H9 (cell line): ENCODE measurements at regions not wholly inside any gene's neighbourhood (a gene's known extent, or its start where the extent isn't known, plus 50 kb on each side); places are given as distances from the start of the nearest gene placed in this dataset.

Source experiments
- DNase-seq: peaks from one replicate; pipeline ENCODE4 v3.0.0-alpha.2; 2017
- H2AFZ ChIP-seq: one replicate; pipeline ENCODE4 v1.6.1; 2013; ENCODE audit warnings: mild to moderate bottlenecking, low read length, control low read depth, moderate library complexity
- H2AK5ac ChIP-seq: 2 replicates; pipeline ENCODE4 v1.6.1; 2013; ENCODE audit warnings: low read length, control low read depth, mixed read lengths; ENCODE audit not compliant: insufficient read length
- H2BK120ac ChIP-seq: one replicate; pipeline ENCODE4 v1.6.1; 2013; ENCODE audit warnings: low read depth, mild to moderate bottlenecking, low read length, control low read depth, inconsistent platforms; ENCODE audit not compliant: poor library complexity, severe bottlenecking
- H2BK12ac ChIP-seq: 2 replicates; pipeline ENCODE4 v1.6.1; 2013; ENCODE audit warnings: low read length, control low read depth, mixed read lengths, low read depth; ENCODE audit not compliant: insufficient read length
- H2BK15ac ChIP-seq: 2 replicates; pipeline ENCODE4 v1.6.1; 2013; ENCODE audit warnings: low read depth, low read length, control low read depth
- H2BK20ac ChIP-seq: one replicate; pipeline ENCODE4 v1.6.1; 2013; ENCODE audit warnings: low read depth, mild to moderate bottlenecking, low read length, control low read depth, inconsistent platforms; ENCODE audit not compliant: poor library complexity, severe bottlenecking
- H2BK5ac ChIP-seq: 2 replicates; pipeline ENCODE4 v1.6.1; 2013; ENCODE audit warnings: low read length, control low read depth, mixed read lengths; ENCODE audit not compliant: insufficient read length
- H3K14ac ChIP-seq: 2 replicates; pipeline ENCODE4 v1.6.1; 2013; ENCODE audit warnings: low read length, control low read depth; ENCODE audit not compliant: insufficient read depth
- H3K18ac ChIP-seq: 2 replicates; pipeline ENCODE4 v1.6.1; 2013; ENCODE audit warnings: low read depth, mild to moderate bottlenecking, mixed read lengths, low read length, control low read depth; ENCODE audit not compliant: insufficient read length
- H3K23ac ChIP-seq: 2 replicates; pipeline ENCODE4 v1.6.1; 2013; ENCODE audit warnings: low read length, control low read depth, mixed read lengths, low read depth; ENCODE audit not compliant: insufficient read length
- H3K23me2 ChIP-seq: 2 replicates; pipeline ENCODE4 v1.6.1; 2013; ENCODE audit warnings: low read depth, mild to moderate bottlenecking, mixed read lengths, low read length, control low read depth; ENCODE audit not compliant: insufficient read length, poor library complexity, severe bottlenecking
- H3K27ac ChIP-seq: 2 replicates; pipeline ENCODE4 v1.5.1; 2013; ENCODE audit warnings: low read length, control low read depth, mixed read lengths, low read depth; ENCODE audit not compliant: insufficient read length
- H3K27me3 ChIP-seq: 2 replicates; pipeline ENCODE4 v1.6.1; 2013; ENCODE audit warnings: low read length, control low read depth, inconsistent platforms; ENCODE audit not compliant: insufficient read depth
- H3K4ac ChIP-seq: 2 replicates; pipeline ENCODE4 v1.6.1; 2013; ENCODE audit warnings: low read depth, mild to moderate bottlenecking, control low read depth, inconsistent platforms, low read length, moderate library complexity
- H3K4me1 ChIP-seq: 2 replicates; pipeline ENCODE4 v1.6.1; 2013; ENCODE audit warnings: low read length, control low read depth, inconsistent platforms; ENCODE audit not compliant: insufficient read depth
- H3K4me2 ChIP-seq: 2 replicates; pipeline ENCODE4 v1.6.1; 2013; ENCODE audit warnings: low read length, control low read depth, mixed read lengths; ENCODE audit not compliant: insufficient read length, insufficient read depth
- H3K56ac ChIP-seq: 2 replicates; pipeline ENCODE4 v1.6.1; 2013; ENCODE audit warnings: low read depth, mild to moderate bottlenecking, mixed read lengths, low read length, control low read depth; ENCODE audit not compliant: insufficient read length
- H3K79me1 ChIP-seq: 2 replicates; pipeline ENCODE4 v1.6.1; 2013; ENCODE audit warnings: low read depth, mild to moderate bottlenecking, moderate library complexity, low read length, control low read depth, inconsistent platforms; ENCODE audit not compliant: insufficient read depth, poor library complexity, severe bottlenecking
- H3K79me2 ChIP-seq: 2 replicates; pipeline ENCODE4 v1.6.1; 2013; ENCODE audit warnings: low read length, control low read depth, inconsistent platforms; ENCODE audit not compliant: insufficient read depth
- H3K9ac ChIP-seq: 2 replicates; pipeline ENCODE4 v1.6.1; 2013; ENCODE audit warnings: low read length, control low read depth, mixed read lengths; ENCODE audit not compliant: insufficient read length; ENCODE audit errors: extremely low read depth
- H3K9me3 ChIP-seq: one replicate; pipeline ENCODE4 v1.6.1; 2013; ENCODE audit warnings: low read depth, low read length, inconsistent platforms; ENCODE audit not compliant: control insufficient read depth
- H3T11ph ChIP-seq: one replicate; pipeline ENCODE4 v1.6.1; 2013; ENCODE audit warnings: mild to moderate bottlenecking, low read length, control low read depth, inconsistent platforms
- H4K20me1 ChIP-seq: one replicate; pipeline ENCODE4 v1.6.1; 2013; ENCODE audit not compliant: control insufficient read depth, insufficient read length, insufficient read depth
- H4K5ac ChIP-seq: 2 replicates; pipeline ENCODE4 v1.6.1; 2013; ENCODE audit warnings: low read depth, mild to moderate bottlenecking, mixed read lengths, low read length, control low read depth; ENCODE audit not compliant: insufficient read length
- H4K8ac ChIP-seq: replicated peaks from 2 replicates; pipeline ENCODE4 v1.6.1; 2013; ENCODE audit warnings: low read length, control low read depth, mixed read lengths, low read depth; ENCODE audit not compliant: insufficient read length
- H4K91ac ChIP-seq: 2 replicates; pipeline ENCODE4 v1.6.1; 2013; ENCODE audit warnings: low read depth, mild to moderate bottlenecking, moderate library complexity, mixed read lengths, low read length, control low read depth; ENCODE audit not compliant: insufficient read length
- H3K27ac Mint-ChIP-seq, 3 experiments: 2 replicates in 2 of 3; 3 replicates in 1 of 3; pipeline ENCODE4 v1.8.0; 2020 to 2021; ENCODE audit warnings: mixed read lengths in 3 of 3, mild to moderate bottlenecking in 1 of 3, moderate library complexity in 1 of 3
- H3K27me3 Mint-ChIP-seq: 2 replicates; pipeline ENCODE4 v1.8.0; 2021; ENCODE audit warnings: low read depth, mild to moderate bottlenecking, moderate library complexity, mixed read lengths
- H3K36me3 Mint-ChIP-seq, 3 experiments: 2 replicates in 2 of 3; 3 replicates in 1 of 3; pipeline ENCODE4 v1.8.0; 2020 to 2021; ENCODE audit warnings: low read depth in 3 of 3, mixed read lengths in 3 of 3; ENCODE audit not compliant: insufficient read depth in 1 of 3
- H3K4me1 Mint-ChIP-seq, 2 experiments: 2 replicates each; pipeline ENCODE4 v1.8.0; 2020; ENCODE audit warnings: mixed read lengths in 2 of 2
- H3K4me3 Mint-ChIP-seq, 2 experiments: 2 replicates in 1 of 2; 3 replicates in 1 of 2; pipeline ENCODE4 v1.8.0; 2020 to 2021; ENCODE audit warnings: mild to moderate bottlenecking in 2 of 2, mixed read lengths in 2 of 2, moderate library complexity in 1 of 2
- H3K9me3 Mint-ChIP-seq, 2 experiments: 2 replicates in 1 of 2; 3 replicates in 1 of 2; pipeline ENCODE4 v1.8.0; 2020; ENCODE audit warnings: mild to moderate bottlenecking in 2 of 2, mixed read lengths in 2 of 2, moderate library complexity in 1 of 2
- TF ChIP-seq, protein P1 (sequence below): fragments of 200-600 bp; sonication (generic); conservative IDR thresholded peaks from 3 replicates; pipeline ENCODE4 v1.8.0; 2021; ENCODE audit warnings: antibody characterized with exemption, mild to moderate bottlenecking

DNA sequence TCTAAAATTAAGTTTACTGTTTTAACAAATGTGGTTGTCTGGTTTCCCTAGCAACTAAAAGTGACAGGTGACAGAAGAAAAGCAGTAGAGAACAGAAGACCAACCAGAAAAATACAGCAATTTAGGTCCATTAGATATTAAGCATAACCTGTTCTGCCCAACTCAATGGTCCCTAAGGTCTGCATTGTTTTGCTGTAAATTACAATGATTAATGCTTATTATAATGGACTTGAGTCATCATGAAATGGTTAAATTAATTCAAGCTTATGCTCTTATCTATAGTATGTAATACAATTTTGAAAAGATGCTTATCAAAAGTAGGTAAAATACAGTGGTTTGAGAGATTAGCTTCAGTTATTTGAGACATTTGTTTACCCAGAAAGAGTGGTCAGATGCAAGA lies 378.0 kb downstream of the GRB14 start:
- no peak overlapping the region for H3K4ac ChIP-seq
- H2AK5ac ChIP-seq = no peak overlapping the region
- no peak overlapping the region for H2BK15ac ChIP-seq
- H2BK12ac ChIP-seq = no peak overlapping the region
- H3K27ac ChIP-seq = no peak overlapping the region
- no peak overlapping the region for H3K23ac ChIP-seq
- H3T11ph ChIP-seq = no peak overlapping the region
- H3K4me2 ChIP-seq = no peak overlapping the region
- no peak overlapping the region for H3K9ac ChIP-seq
- H4K8ac ChIP-seq = no peak overlapping the region
- H3K27me3 ChIP-seq = no peaks in the 10 kb centered on the region
- no peak overlapping the region for H2BK120ac ChIP-seq
- no peaks in the 10 kb centered on the region for H3K4me1 ChIP-seq
- H2BK20ac ChIP-seq = no peak overlapping the region
- TF ChIP-seq, protein P1, sequence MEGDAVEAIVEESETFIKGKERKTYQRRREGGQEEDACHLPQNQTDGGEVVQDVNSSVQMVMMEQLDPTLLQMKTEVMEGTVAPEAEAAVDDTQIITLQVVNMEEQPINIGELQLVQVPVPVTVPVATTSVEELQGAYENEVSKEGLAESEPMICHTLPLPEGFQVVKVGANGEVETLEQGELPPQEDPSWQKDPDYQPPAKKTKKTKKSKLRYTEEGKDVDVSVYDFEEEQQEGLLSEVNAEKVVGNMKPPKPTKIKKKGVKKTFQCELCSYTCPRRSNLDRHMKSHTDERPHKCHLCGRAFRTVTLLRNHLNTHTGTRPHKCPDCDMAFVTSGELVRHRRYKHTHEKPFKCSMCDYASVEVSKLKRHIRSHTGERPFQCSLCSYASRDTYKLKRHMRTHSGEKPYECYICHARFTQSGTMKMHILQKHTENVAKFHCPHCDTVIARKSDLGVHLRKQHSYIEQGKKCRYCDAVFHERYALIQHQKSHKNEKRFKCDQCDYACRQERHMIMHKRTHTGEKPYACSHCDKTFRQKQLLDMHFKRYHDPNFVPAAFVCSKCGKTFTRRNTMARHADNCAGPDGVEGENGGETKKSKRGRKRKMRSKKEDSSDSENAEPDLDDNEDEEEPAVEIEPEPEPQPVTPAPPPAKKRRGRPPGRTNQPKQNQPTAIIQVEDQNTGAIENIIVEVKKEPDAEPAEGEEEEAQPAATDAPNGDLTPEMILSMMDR = no peak
- no peaks in the 10 kb centered on the region for H3K9me3 ChIP-seq
- Mint-ChIP-seq H3K9me3 (peaks cover 11 to 12% of the 10 kb centered on the region in 2 experiments; a peak in 4 of 5 replicates), H3K36me3 (peaks cover 3 to 8% (median 4%) of the 10 kb centered on the region in 3 experiments; a peak in 5 of 7 replicates), H3K4me3 (no peak overlapping the region), H3K27me3 (no peaks in the 10 kb centered on the region), H3K4me1 (no peaks in the 10 kb centered on the region), H3K27ac (no peak overlapping the region)
- H2BK5ac ChIP-seq = no peak overlapping the region
- H3K79me1 ChIP-seq = no peaks in the 10 kb centered on the region
- H3K79me2 ChIP-seq = no peaks in the 10 kb centered on the region
- H4K20me1 ChIP-seq = no peaks in the 10 kb centered on the region
- H4K91ac ChIP-seq = no peak overlapping the region
- no peak overlapping the region for H2AFZ ChIP-seq
- H3K14ac ChIP-seq = no peak overlapping the region
- H3K23me2 ChIP-seq = no peaks in the 10 kb centered on the region
- H3K56ac ChIP-seq = no peak overlapping the region
- no peak for DNase-seq
- no peak overlapping the region for H3K18ac ChIP-seq
- H4K5ac ChIP-seq = no peak overlapping the region
